22Rv1 (cell line): ENCODE measurements at regions not wholly inside any gene's neighbourhood (a gene's known extent, or its start where the extent isn't known, plus 50 kb on each side); places are given as distances from the start of the nearest gene placed in this dataset.

Experiments
- ZFX ChIP-seq: fragments of 450-650 bp; IDR thresholded peaks from 2 replicates; pipeline ENCODE4 v1.6.1; 2017; ENCODE audit warnings: antibody characterized with exemption, borderline replicate concordance
- TF ChIP-seq, protein P1 (sequence below): fragments of 450-650 bp; IDR thresholded peaks from 2 replicates; pipeline ENCODE4 v1.5.1; 2017; ENCODE audit warnings: mild to moderate bottlenecking

DNA sequence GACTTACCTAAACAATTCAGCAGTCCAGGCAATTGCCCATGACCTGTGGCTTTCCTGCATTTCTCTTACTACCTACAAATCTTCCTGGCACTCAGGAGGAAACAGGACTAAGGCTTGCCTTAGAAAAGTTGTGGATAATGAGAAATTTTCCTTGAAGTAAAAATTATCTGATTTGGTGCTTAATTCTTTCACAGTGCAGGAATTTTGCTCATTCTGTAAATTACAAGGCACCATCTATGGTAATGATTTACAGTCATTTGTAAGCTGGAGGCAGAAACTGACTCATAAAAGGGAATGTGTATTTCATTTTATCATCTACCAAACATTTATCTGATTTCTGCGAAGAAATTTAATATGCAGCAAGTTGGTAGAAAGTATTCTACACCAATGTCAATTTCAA, 211.5 kb upstream of the FKBP1C start:
- TF ChIP-seq, protein P1, sequence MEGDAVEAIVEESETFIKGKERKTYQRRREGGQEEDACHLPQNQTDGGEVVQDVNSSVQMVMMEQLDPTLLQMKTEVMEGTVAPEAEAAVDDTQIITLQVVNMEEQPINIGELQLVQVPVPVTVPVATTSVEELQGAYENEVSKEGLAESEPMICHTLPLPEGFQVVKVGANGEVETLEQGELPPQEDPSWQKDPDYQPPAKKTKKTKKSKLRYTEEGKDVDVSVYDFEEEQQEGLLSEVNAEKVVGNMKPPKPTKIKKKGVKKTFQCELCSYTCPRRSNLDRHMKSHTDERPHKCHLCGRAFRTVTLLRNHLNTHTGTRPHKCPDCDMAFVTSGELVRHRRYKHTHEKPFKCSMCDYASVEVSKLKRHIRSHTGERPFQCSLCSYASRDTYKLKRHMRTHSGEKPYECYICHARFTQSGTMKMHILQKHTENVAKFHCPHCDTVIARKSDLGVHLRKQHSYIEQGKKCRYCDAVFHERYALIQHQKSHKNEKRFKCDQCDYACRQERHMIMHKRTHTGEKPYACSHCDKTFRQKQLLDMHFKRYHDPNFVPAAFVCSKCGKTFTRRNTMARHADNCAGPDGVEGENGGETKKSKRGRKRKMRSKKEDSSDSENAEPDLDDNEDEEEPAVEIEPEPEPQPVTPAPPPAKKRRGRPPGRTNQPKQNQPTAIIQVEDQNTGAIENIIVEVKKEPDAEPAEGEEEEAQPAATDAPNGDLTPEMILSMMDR, result no peak
- TF ChIP-seq ZFX, result no peak
